HL-60/S4 (cell line): ENCODE measurements at regions not wholly inside any gene's neighbourhood (a gene's known extent, or its start where the extent isn't known, plus 50 kb on each side); places are given as distances from the start of the nearest gene placed in this dataset.

Experiments used
- in situ Hi-C: fragments of 300-500 bp; cut with MboI; formaldehyde crosslinking; loops from 2 replicates; pipeline ENCODE4 v1.14.3; 2022; ENCODE audit warnings: low sequenced_read_pairs

DNA sequence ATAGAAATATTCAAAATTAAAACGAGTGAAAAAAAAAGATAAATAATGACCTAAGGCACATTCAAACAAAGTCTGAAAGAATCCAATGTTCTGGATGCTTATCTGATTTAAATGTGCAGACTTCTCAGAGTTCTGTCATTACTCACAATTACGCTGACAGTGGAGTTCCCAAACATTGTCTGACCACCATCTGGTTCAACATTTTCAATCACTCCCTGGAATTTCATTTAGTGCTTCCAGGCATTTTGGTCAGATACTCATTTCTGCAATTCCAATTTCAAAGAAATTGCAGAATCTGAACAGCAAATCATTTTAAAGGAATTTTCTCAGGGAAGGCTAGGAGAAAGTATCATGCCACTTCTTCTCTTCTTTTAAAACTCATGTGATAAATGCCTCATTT lies 398.2 kb upstream of the PDE3A start:
- in situ Hi-C loops: no loop called here

DNA sequence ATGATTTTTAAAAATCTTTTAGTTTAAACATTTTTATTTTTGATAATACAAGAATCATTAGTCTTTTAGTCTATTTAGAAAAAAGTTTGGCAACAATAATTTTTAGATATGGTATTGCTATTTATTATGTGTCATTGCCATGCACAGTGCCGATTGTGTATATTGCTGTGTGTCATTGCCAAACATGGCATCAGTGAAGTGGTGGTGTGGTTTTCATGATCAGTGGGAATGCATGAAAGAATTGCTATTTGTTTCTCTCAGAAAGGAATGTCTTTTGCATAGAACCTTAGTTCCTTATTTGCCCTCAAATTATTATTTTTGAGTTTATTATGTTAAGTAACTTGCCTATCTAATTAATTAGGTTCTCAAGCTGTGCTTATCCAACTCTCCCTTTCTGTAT lies 397.5 kb upstream of the PDE3A start:
- in situ Hi-C loops: no loop called here

DNA sequence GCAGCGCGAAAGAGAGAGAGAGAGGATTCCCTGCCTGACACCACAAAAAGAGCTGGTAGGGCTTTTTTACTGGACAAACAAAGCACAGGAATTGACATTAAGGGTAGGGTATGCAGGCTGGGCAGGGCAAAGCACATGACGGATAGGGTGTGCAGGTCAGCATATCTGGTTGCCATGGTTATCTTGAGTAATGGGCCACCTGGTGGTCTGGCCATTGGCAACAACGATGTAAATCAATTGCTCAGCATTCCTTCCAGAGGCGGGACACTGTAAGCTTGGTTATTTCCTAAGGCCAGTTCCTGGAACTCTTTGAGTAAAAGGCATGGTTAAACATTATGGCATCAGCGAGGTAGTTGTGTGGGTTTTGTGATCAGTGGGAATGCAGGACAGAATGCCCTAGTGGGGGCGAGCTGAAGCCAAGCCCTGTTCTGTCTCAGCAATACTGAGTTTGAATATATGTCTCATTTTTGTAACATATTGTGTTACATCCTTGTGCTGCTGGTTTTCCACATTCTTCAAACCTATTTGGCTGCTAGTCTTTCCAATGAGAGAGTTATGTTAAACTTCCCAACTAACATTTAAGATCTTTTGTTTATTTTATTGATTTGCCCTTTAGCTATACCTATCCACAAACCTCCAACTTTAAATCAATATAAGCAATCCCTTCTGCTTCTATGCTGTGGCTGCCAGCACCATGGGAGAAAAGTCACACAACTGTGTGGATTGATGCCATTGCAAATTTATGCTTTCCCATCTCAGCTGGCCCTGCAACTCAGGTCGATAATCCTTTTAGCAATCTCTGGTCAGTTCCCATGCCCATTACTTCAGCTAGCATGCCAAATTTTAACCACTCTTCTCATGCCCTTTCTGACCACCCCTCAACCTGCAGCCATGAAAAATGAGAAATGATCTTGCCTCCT lies 396.7 kb upstream of the PDE3A start:
- in situ Hi-C loops: no loop called here

DNA sequence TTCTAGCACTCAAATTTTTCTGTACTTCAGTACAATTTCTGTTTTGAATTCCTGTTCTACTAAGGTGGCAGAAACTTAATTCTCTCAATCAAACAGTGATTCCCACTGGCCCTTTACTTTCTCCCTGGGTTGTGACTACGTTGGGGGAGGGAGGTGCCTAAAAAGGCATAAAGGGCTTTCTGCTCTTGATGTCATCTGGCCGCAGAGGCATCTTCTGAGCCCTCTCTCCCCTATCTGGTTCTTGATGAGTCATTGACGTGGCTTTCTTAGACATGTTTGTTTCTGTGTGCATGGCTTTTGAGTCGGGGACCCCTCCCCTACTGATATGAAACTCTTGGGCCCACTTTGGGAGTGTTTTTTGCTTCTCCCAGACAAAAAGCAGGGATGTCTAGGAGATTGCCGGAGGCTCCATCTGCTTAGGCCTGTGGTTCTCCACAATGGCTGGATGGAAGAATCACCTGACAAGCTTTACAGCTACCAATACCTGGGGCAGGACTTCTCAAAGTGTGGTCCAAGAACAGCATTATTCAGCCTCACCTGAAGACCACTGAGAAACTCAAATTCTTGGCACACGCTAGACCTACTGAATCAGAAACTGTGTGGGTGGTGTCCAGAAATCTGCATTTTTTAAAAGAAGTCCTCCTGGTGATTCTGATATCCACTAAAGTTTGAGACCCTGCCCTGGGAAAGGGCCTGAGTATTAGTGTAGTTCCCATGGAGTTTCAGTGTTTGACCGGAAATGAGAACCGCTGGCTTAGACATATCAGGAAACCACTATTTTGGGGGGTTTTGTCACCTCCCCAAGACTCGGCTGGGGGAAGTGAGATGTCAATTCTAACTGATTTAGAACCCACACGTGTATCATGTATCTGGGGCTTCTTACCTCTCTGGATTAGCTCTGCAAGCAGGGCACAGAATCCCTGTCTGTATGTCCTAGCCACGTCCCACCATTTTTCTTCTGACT lies 395.7 kb upstream of the PDE3A start:
- in situ Hi-C loops: no loop called here

DNA sequence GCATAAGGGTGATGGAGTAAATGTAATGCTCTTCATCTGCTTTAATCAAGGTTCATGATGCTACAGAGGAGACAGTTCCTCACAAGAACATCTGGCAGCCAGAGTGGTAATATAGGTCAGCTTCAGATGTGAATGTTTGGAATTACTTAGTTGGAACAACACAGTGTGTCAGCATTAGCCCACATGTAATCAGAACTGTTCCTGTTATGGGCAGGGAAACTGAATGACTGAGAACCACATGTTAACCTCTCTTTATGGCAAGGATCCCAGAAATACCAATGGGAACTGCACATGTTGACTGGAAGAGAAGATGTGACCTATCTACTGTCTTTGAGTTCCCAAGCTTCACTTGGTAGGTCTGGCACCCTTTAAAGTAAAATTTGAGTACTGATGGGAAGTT lies 390.1 kb upstream of the PDE3A start:
- in situ Hi-C loops: no loop called here

DNA sequence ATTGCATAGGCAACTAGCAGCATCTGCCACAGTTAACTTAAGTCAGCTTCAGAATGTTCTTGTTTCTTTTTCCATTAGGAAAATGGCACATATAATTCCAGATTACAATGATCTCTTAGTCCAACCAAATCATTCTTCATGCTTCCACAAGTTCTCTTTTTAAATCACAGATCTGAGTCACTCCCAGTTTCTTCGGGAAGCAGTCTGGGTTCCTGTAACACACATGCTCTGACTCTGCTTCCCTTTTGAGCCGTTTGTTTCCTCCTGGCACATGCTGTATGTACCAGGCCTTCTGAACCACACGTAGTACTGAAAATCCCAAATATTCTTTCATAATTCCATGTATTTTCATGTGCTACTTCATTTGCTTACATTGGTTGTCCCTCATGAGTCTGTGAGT lies 388.8 kb upstream of the PDE3A start:
- in situ Hi-C loops: no loop called here

DNA sequence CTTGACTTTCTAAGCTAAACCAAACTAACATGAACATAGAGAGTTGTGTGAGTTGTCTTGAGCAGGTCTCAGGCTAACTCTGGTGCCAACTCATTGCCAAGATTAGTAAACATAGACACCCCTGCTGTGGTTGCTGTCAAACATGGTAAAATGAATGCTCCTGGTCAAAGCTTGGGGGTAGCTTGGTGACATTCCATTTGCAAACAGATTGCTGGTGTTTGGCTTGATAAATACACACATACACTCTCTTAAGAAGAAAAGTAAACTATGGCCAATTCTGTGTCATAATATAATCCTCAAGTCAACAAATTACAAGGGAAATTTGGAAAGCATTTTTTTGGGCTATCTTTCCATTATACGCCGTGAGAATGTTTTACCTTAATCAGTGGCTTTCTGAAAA lies 386.4 kb upstream of the PDE3A start:
- in situ Hi-C loops: no loop called here

DNA sequence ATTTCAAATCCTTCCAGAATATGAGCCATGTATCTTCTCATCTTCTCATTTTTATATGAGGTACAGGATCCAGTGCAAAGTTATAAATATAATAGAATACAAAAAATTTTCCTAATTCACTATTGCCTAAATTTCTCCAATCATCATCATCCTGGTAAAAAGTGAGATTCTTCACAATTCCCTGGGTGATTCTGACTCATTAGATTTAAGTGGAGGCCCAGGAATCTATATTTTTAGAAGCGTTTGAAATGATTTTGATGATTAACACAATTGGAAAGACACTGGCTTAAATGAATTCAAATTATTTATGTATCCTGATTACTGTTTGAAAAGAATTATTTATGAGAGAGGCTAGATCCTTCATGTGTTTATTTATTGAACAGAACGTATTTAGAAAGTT lies 380.3 kb upstream of the PDE3A start:
- in situ Hi-C loops: no loop called here

DNA sequence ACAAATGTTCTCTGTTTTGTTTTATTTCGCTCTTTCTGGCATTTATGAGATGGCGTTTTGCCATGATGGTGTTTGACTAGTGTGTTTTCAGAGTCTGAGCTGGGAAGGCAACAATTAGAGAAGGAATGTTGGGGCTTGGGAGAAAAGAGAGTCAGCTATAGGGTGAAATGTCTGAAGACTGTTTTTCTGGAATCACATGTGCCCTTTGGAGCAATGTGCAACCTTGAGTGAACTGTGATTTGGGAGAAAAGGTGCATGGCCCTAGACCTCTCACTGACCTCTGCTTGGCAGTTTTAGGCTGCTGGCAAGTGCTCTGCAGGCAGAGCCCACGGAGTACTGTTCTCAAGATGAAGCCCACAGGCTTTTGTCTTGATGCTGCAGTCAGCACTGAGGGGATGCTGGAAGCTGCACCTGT lies 379.9 kb upstream of the PDE3A start:
- in situ Hi-C loops: no loop called here

DNA sequence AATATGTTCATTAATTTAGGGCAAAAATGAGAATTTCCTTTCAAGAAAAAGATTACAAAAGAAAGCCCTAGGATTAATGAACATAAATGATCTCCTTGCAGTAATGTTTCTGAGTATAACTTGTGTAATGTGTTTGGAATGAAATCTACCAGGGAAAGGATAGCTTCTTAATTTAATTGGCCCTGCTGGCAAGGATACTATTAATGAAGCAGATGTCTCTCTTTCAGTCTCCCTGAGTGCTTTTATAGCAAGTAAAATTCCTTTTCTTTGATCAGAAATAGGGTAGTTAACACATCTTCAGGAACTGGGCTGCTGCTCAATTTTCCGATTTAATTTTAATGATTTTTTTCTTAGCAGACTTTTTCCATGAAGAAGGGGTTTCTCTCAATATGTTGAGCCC lies 379.4 kb upstream of the PDE3A start:
- in situ Hi-C loops: no loop called here

DNA sequence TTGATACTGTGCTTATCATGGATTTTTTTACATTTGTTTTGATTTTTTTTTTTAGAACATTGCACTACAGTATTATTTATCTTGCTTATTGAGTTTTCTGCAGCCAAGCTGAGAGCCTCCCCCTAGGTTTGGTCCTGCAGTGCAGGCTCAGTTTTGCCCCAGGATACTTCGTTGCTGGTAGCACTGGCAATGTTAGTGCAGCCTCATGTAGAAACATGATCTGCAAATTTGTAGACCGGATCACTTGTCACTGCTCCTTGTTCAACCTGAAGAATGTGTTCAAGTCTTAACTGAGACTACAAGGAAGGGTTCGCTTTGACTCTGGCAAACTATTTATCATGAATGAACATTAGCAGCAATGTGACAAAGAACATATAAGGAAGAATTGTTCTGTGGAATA lies 377.2 kb upstream of the PDE3A start:
- in situ Hi-C loops: no loop called here

DNA sequence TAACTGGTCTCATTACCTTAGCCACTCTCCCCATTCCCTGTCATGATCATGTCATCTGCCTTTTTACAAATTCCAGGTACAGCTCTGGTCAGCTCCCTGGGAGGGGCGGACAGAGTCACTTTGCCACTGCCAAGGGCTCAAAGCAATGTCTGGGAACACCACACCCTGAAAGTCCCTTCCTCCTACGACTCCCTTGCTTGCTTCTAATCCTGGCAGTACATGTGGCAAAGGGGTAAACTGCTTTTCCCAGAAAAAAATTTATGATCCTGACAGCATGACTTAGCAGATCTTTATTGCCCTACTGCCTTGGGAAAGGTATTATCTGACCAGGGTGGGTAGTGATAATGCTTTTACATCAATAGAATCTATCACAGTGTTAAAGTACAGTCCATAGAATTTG lies 376.0 kb upstream of the PDE3A start:
- in situ Hi-C loops: no loop called here

DNA sequence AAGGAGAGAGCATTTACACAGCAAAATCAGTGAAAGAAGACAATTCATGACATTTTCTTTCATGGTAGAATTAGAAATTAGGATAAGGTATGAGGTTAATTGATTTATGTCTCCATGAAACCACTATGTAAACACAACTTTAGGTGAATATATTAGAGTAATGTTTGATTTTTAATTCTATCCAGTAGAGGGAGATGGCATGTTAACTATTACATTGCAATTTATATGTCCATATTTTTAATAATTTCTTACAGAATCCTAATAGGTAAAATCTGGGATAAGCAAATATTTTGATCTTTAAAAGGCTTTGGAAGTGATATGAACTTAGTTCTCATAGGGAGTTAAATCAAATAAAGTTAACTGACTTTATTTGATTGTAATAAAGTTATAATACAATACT lies 373.4 kb upstream of the PDE3A start:
- in situ Hi-C loops: no loop called here

DNA sequence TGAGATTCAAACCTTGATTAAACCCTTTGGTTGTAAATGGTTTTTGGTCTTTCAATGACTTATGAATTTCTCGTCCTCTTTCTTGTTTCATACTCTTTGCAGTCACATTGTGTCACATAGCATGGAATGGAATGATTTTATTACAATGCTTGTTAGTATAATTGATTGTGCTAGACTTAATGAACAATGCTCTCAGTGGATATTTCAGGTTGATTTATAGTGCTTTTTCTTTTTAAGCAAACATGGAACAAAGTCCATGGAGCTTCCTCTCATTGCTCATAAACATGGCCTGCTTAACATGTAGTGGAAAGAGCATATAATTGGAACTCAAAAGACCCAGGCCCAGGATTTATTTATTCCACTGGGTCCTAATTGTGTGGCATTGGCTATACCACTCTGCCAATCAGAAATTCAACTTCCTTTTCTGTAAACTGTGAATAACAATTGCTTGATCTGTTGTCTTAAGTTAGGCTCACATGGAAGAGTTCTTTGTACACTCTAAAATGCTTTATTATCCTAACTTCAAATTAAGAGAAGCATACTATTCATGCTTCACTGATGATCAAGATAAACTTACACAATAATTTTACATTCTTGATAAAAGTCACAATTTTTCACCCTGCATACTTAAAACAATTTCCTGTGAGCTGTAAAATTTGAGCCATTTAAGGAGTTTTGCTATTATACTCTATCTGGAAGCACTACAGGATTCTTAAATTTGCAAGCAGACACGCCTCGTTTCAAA lies 370.5 kb upstream of the PDE3A start:
- in situ Hi-C loops: no loop called here

DNA sequence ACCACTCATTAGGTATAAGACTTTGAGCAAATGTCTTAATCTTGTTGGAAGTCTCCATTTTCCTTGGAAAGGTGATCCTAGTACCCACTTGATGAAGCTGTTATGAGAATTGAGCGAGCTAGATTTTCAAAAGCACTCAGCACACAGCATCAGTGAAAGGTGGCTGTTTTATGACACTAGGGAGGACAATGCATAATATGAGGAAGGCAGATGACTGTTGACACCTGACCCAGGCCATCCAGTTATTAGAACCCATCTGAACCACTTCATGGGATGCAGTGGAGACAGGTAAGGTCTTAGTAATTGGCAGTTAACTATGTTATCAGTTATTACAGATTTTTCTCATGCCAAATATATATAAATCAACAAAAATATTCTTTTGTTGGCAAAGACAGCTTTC lies 369.9 kb upstream of the PDE3A start:
- in situ Hi-C loops: no loop called here

DNA sequence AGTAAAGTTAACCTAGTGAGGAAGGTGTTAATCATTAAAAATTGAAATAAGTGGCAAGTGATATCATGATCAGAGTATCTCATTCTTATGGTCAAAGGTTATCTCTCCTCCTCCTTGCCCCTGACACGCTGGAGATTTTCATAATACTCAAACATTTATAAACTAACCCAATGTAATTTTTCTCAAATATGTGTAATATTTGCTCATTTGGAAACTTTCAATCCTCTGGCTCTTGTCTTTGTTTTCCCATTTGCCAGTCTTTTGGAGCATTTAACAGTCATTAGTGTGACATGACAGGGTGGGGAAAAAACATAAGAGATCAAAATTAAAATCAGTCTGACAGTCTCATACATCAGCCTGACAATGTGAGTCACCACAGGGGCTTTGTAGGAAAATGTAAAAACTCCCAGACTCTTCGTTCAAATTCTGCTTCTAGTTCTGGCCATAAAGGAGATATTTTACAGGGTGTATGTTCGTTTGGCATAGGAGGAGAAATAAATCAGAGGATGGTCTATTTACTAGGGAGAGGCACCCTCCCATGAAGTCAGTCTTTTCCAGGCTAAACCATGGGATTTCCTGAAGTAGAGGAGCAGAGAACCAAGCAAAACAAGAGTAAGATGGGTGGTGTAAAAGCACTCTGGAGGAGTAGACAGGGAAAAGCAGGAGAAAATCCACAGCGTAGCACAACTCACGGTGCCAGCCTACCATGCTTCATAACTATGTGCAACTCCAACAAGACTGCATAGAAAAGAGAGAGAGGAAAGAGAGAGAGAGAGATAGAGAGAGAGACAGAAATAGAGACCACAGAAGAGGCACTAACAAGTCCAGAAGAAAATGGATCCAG lies 369.2 kb upstream of the PDE3A start:
- in situ Hi-C loops: no loop called here

DNA sequence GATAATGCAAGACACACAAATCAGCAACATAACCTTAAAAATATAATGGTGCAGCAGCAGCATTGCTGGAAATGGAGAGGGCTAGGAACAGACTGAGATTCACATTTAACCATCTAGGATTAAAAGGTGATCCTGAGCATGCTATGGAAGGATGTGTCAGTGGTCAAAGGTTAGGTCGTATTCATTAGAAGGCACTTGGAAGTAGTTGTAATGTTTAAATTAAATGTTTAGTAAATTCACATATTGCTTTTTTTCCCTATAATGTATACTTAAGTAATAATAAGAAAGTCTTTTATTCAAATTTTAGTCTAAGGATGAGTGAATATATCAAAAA lies 368.6 kb upstream of the PDE3A start:
- in situ Hi-C loops: no loop called here

DNA sequence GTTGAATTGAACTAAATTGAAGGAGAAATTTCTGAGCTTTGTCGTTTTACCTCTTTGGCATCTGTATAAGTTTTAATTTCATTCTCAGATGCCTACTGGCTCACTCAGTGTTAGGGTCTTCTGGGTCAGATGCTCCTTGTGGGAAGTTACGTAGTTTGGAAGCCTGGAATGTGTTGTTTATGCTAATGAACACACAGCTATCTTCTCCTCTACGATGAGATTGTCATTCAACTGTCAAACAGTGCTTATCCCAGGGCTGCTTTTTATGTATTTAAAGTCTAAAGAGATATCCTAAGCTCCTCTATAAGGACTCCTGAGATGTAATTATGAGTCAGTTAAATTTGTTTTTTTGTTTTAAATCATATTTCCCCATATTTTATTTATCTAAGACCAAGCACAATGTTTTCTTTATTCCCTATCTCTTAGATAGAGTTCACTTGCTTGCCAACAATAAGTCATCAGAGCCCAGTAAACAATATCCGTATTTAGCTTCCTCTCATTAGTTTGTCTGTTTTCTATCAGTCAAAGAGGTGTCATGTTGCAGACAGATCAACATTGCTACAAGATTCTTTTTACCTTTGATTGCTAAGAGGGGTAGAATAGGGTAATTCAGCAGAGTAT lies 368.0 kb upstream of the PDE3A start:
- in situ Hi-C loops: no loop called here

DNA sequence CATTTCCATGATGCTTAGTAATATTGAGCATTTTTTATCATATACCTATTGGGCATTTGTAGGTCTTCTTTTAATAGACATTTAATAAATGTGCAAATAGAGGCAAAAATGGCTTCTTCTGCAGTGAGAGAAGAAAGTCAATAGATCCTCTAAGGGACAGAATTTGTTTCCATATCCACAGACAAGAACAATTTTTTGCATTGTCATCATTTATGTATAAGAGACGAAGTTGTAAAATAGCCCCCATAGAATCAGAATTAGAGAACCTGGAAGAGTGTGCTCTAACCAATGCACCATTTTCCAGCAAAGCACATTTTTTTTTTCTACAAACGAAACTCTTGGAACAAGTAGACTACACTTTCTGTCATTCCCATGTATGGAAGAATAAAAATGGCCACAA lies 365.1 kb upstream of the PDE3A start:
- in situ Hi-C loops: no loop called here

DNA sequence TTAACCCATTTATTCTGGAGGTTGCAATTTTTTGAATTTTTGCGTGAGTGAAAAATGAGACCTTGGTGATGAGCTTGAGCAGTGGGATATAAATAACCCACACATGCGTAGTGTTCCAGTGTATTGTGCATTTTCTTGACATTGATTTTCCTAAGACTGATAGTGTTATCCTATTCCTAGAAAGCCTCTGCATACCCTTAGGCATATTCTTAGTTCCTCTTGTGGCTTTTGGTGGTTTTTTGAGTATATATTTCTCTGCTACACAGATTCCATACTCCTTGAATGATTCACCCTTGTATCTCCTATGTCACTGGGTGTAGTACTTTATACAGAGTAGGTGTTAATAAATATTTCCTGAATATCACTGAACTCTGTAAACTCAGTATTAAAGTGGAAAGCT lies 363.4 kb upstream of the PDE3A start:
- in situ Hi-C loops: no loop called here
